T47D (cell line): ENCODE measurements at regions not wholly inside any gene's neighbourhood (a gene's known extent, or its start where the extent isn't known, plus 50 kb on each side); places are given as distances from the start of the nearest gene placed in this dataset.
"Not testable (repeated sequence)": the region's sequence is repeated elsewhere in the genome, so short reads cannot be mapped to it uniquely, and the experiment has no call there.

Experiments
- DNase-seq, 2 experiments: peaks; one replicate each; pipeline versions ENCODE4 v3.0.0 to v3.0.0-alpha.2; 2011 to 2012; ENCODE audit warnings: low read depth in 1 of 2, low spot score in 1 of 2
- JUND ChIP-seq: IDR thresholded peaks from 2 replicates; pipeline ENCODE4 v1.6.1; 2012; ENCODE audit warnings: low read depth
- in situ Hi-C: cut with HindIII; loops from 2 replicates; pipeline ENCODE4 v1.10.0; 2016; ENCODE audit warnings: low sequenced_read_pairs, low pct_unique_long_range_greater_than_20kb

- no peak for DNase-seq
- TF ChIP-seq JUND, result no peak
- in situ Hi-C loops, result no loop called here
Observed at GRCh38 chr6:81875782-81876293, 123.4 kb upstream of the TENT5A start.

GRCh38 chr6:81869749-81870508, 117.4 kb upstream of the TENT5A start:
- not testable (repeated sequence) for DNase-seq

GRCh38 chr6:81865712-81866111, 113.2 kb upstream of the TENT5A start:
- no peak for DNase-seq
- in situ Hi-C loops, result no loop called here

More at GRCh38 chr6:81869749-81870508, 117.4 kb upstream of the TENT5A start:
- in situ Hi-C loops, result not testable (repeated sequence)

GRCh38 chr6:81864124-81864523, 111.6 kb upstream of the TENT5A start:
- in situ Hi-C loops, result no loop called here
- DNase-seq, result no peak
- TF ChIP-seq JUND, result no peak

More at GRCh38 chr6:81865712-81866111, 113.2 kb upstream of the TENT5A start:
- TF ChIP-seq JUND, result no peak

GRCh38 chr6:81863123-81863522, 110.6 kb upstream of the TENT5A start:
- in situ Hi-C loops, result no loop called here
- no peak for TF ChIP-seq JUND
- DNase-seq, result no peak

- no peak for DNase-seq
- no peak for TF ChIP-seq JUND
- in situ Hi-C loops, result no loop called here
Observed at GRCh38 chr6:81861281-81861680, 108.8 kb upstream of the TENT5A start.

- no peak for DNase-seq
- in situ Hi-C loops, result no loop called here
- no peak for TF ChIP-seq JUND
Observed at GRCh38 chr6:81859884-81860283, 107.4 kb upstream of the TENT5A start.

GRCh38 chr6:81857812-81858211, 105.3 kb upstream of the TENT5A start:
- in situ Hi-C loops, result no loop called here
- no peak for TF ChIP-seq JUND
- no peak for DNase-seq

- in situ Hi-C loops, result no loop called here
- DNase-seq, result no peak
- no peak for TF ChIP-seq JUND
Observed at GRCh38 chr6:81856872-81857271, 104.4 kb upstream of the TENT5A start.

- in situ Hi-C loops, result no loop called here
- DNase-seq, result no peak
- TF ChIP-seq JUND, result no peak
Observed at GRCh38 chr6:81854474-81854873, 102.0 kb upstream of the TENT5A start.

- no peak for DNase-seq
- in situ Hi-C loops, result no loop called here
- no peak for TF ChIP-seq JUND
Observed at GRCh38 chr6:81853975-81854374, 101.5 kb upstream of the TENT5A start.

- DNase-seq, result no peak
- no peak for TF ChIP-seq JUND
- in situ Hi-C loops, result no loop called here
Observed at GRCh38 chr6:81849248-81849647, 96.8 kb upstream of the TENT5A start.

GRCh38 chr6:81847866-81848265, 95.4 kb upstream of the TENT5A start:
- in situ Hi-C loops, result no loop called here
- no peak for DNase-seq
- TF ChIP-seq JUND, result no peak

GRCh38 chr6:81844686-81845085, 92.2 kb upstream of the TENT5A start:
- in situ Hi-C loops, result no loop called here
- no peak for DNase-seq
- TF ChIP-seq JUND, result no peak
